Esophagus muscularis mucosa (tissue), 4 donors: ENCODE measurements at regions not wholly inside any gene's neighbourhood (a gene's known extent, or its start where the extent isn't known, plus 50 kb on each side); places are given as distances from the start of the nearest gene placed in this dataset.

Experiments used
- DNase-seq: peaks from one replicate; pipeline ENCODE4 v3.0.0-alpha.2; 2017; ENCODE audit errors: extremely low spot score
- H3K27ac ChIP-seq, 4 donors: fragments of 200-600 bp; sonication (generic); replicated peaks in 1 of 4; 1 replicate in 3 of 4; 2 replicates in 1 of 4; pipeline ENCODE4 v1.5.1; 2016 to 2019; ENCODE audit warnings: mild to moderate bottlenecking in 1 of 4
- H3K27me3 ChIP-seq, 4 donors: fragments of 200-600 bp; sonication (generic); one replicate each; pipeline versions ENCODE4 v1.5.1 to v1.6.0; 2016 to 2019
- H3K36me3 ChIP-seq, 4 donors: fragments of 200-600 bp; sonication (generic); one replicate each; pipeline ENCODE4 v1.5.1; 2016 to 2019
- H3K4me1 ChIP-seq, 4 donors: fragments of 200-600 bp; sonication (generic); one replicate each; pipeline ENCODE4 v1.5.1; 2016 to 2019
- H3K4me3 ChIP-seq, 4 donors: fragments of 200-600 bp; sonication (generic); 1 replicate in 2 of 4; 2 replicates in 2 of 4; pipeline ENCODE4 v1.5.1; 2016 to 2019; ENCODE audit warnings: mild to moderate bottlenecking in 4 of 4, moderate library complexity in 1 of 4
- H3K9me3 ChIP-seq, 4 donors: fragments of 200-600 bp; sonication (generic); 1 replicate in 3 of 4; 2 replicates in 1 of 4; pipeline ENCODE4 v1.5.1; 2016 to 2019
- CTCF ChIP-seq, 3 experiments: fragments of 200-600 bp in 2 of 3; fragments of 450-650 bp in 1 of 3; sonication (generic) in 2 of 3; IDR thresholded peaks; one replicate each; pipeline ENCODE4 v1.5.1; 2017 to 2019; ENCODE audit warnings: antibody characterized with exemption in 3 of 3, mild to moderate bottlenecking in 2 of 3, moderate library complexity in 1 of 3
- EP300 ChIP-seq: sonication (generic); formaldehyde crosslinking; IDR thresholded peaks from one replicate; pipeline ENCODE4 v1.6.1; 2017; ENCODE audit warnings: antibody characterized with exemption
- POLR2A ChIP-seq: fragments of 450-650 bp; IDR thresholded peaks from one replicate; pipeline ENCODE4 v1.6.1; 2017; ENCODE audit warnings: antibody characterized with exemption, moderate library complexity, mild to moderate bottlenecking, low read depth
- POLR2AphosphoS5 ChIP-seq, 2 donors: sonication (generic); formaldehyde crosslinking; IDR thresholded peaks; one replicate each; pipeline ENCODE4 v1.6.1; 2017; ENCODE audit warnings: antibody characterized with exemption in 2 of 2
- WGBS: methylation state at CpG from one replicate; pipeline ENCODE4 v1.1.5; 2018; 5-methylcytosine and 5-hydroxymethylcytosine counted together
- intact Hi-C: fragments of 100-400 bp; cut with DNase I; formaldehyde crosslinking; loops from one replicate; pipeline ENCODE4 v1.15.1; 2023

- 80% methylated on average over 2 of the region's 2 CpGs for WGBS
- DNase-seq: no peak
- H3K4me3 ChIP-seq: no peak overlapping the region
- H3K4me1 ChIP-seq: peaks cover 0 to 35% (median 27%) of the 10 kb centered on the region in 4 donors
- no peaks in the 10 kb centered on the region for H3K9me3 ChIP-seq
- H3K36me3 ChIP-seq: no peaks in the 10 kb centered on the region
- no peaks in the 10 kb centered on the region for H3K27me3 ChIP-seq
- intact Hi-C loops: no loop called here
- no peak overlapping the region for H3K27ac ChIP-seq
- TF ChIP-seq POLR2A: no peak
- no peak for TF ChIP-seq POLR2AphosphoS5 (IDR thresholded peaks at IDR 0.05)
- no peak for TF ChIP-seq EP300
- TF ChIP-seq CTCF (IDR thresholded peaks at IDR 0.05): no peak
These were observed 406.1 kb downstream of the MAFB start for GRCh38 chr20:40282941-40283340.

GRCh38 chr20:40282541-40282940, 406.5 kb downstream of the MAFB start:
- Histone ChIP-seq H3K36me3 (no peaks in the 10 kb centered on the region), H3K4me1 (peaks cover 0 to 34% (median 25%) of the 10 kb centered on the region in 4 donors), H3K4me3 (no peak overlapping the region), H3K9me3 (no peaks in the 10 kb centered on the region), H3K27ac (no peak overlapping the region), H3K27me3 (no peaks in the 10 kb centered on the region)
- intact Hi-C loops: no loop called here
- no peak for TF ChIP-seq CTCF (IDR thresholded peaks at IDR 0.05)
- 47% methylated on average over 2 of the region's 2 CpGs for WGBS
- no peak for DNase-seq

GRCh38 chr20:40280616-40281015, 408.4 kb downstream of the MAFB start:
- Histone ChIP-seq H3K9me3 (no peaks in the 10 kb centered on the region), H3K27me3 (no peaks in the 10 kb centered on the region), H3K4me3 (no peak overlapping the region), H3K4me1 (peaks cover 0 to 23% (median 13%) of the 10 kb centered on the region in 4 donors), H3K36me3 (no peaks in the 10 kb centered on the region), H3K27ac (no peak overlapping the region)
- no peak for DNase-seq
- TF ChIP-seq POLR2A: no peak
- no peak for TF ChIP-seq CTCF (IDR thresholded peaks at IDR 0.05)
- TF ChIP-seq EP300: no peak
- 91% methylated on average over 4 of the region's 4 CpGs for WGBS
- intact Hi-C loops: no loop called here

GRCh38 chr20:40279390-40279789, 409.6 kb downstream of the MAFB start:
- DNase-seq: no peak
- intact Hi-C loops: no loop called here
- Histone ChIP-seq H3K36me3 (no peaks in the 10 kb centered on the region), H3K27ac (peak overlapping the region in 2 of 4 donors; percentile 23 to 30), H3K27me3 (no peaks in the 10 kb centered on the region), H3K4me1 (peaks cover 0 to 23% (median 13%) of the 10 kb centered on the region in 4 donors), H3K4me3 (no peak overlapping the region), H3K9me3 (no peaks in the 10 kb centered on the region)
- WGBS: 60% methylated on average over 1 of the region's 1 CpG
- TF ChIP-seq CTCF (IDR thresholded peaks at IDR 0.05) (no peak), POLR2AphosphoS5 (IDR thresholded peaks at IDR 0.05) (peak in 1 of 2 donors; percentile 9), EP300 (no peak), POLR2A (no peak)

- DNase-seq: no peak
- Histone ChIP-seq H3K27me3 (no peaks in the 10 kb centered on the region), H3K4me1 (peaks cover 0 to 23% (median 13%) of the 10 kb centered on the region in 4 donors), H3K4me3 (no peak overlapping the region), H3K9me3 (no peaks in the 10 kb centered on the region), H3K36me3 (no peaks in the 10 kb centered on the region), H3K27ac (peak overlapping the region; percentile 4 to 42 (median 18))
- WGBS: 88% methylated on average over 3 of the region's 3 CpGs
- intact Hi-C loops: no loop called here
- TF ChIP-seq POLR2AphosphoS5 (IDR thresholded peaks at IDR 0.05): no peak
- TF ChIP-seq CTCF (IDR thresholded peaks at IDR 0.05): no peak
- no peak for TF ChIP-seq EP300
These were observed 410.4 kb downstream of the MAFB start for GRCh38 chr20:40278673-40279072.
